SKM-1 (cell line): ENCODE measurements at regions not wholly inside any gene's neighbourhood (a gene's known extent, or its start where the extent isn't known, plus 50 kb on each side); places are given as distances from the start of the nearest gene placed in this dataset.

ENCODE experiments used
- DNase-seq: peaks from one replicate; lab custom pipeline; 2025; ENCODE audit not compliant: unreplicated experiment; lab: John Stamatoyannopoulos, UW

DNA sequence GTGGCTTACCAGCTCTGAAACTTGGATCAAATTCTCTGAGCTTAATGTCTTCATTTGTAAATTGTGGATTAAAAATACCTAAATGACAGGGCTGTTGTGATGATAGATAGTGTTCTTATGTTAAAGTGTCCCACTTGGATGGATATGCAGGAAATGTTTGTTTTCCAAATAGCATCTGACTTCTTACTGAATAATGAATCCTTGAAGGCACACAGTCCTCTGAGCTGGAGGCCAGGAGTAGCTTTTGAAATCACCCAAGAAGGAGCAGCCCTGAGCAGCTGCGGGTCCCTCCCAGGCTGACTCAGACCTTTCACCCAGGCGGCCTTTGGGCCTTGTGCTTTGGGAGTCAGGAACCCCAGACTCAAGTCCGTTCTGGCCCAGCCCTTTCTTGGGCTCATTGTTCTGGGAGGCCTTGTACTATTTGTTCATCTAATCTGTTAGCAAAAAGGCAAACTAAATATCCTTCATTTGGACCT is 173.0 kb upstream of the GATA6 start:
- DNase-seq, result no peak

DNA sequence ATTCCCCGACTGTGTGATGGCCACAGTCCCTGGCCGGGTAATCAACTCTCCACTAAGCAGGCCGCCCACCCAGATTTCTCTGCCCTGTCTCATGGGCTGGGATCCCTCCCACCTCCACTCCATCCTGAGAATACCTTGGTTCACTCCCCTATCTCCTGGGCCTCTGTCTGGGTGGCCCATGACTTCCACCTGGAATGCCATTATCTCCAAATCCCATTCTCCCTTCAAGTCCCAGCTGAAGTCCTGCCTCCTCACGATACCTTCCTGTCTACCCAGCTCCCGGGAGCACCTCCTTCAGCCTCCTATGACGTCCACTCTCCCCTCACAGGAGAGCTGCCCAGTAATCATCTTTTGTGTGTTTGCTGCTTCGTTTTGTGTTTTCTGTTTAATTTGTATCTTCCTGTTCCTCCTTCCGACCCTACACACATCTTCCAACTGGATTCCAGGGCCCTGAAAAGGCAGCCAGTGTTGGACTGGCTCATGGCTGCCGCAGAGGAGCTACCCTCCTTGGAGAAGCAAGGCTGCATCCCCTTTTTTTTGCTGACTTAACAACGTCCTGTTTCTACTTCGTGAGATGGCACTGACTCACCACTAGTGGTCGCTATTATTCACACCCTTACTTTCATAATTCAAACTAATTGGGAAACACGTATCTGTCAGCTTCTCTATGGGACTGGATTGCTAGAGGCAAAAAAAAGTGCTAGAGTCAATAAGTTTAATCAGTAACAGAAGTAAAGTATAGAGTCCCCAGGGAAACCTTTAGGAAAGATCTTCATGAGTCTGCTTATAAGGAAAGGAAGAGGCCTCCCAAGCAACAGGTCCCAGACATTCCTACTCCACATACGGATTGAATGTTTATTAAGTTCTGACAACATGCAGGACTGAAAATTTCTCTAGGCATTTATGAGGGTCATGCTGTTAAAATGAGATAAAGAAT is 171.9 kb upstream of the GATA6 start:
- DNase-seq, result peak; percentile 89

DNA sequence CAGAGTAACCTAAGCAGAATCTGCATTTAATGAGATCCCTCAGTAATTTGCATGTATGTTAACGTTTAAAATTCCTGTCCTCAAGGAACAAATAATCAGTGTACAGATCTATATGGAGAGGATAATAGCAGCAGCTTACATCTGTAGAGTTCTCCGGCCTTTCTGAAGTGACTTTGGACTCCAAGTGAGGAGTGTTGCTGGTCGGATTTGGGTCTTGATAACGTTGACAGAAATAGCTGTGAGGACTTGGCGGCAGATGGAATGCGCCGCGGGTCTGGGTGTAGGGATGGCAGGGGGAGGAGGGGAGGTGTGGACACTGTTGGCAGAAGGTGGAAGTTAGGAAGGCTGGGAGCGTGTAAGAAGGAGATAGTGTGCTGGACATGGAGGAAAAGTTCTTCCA is 170.9 kb upstream of the GATA6 start:
- DNase-seq, result no peak

DNA sequence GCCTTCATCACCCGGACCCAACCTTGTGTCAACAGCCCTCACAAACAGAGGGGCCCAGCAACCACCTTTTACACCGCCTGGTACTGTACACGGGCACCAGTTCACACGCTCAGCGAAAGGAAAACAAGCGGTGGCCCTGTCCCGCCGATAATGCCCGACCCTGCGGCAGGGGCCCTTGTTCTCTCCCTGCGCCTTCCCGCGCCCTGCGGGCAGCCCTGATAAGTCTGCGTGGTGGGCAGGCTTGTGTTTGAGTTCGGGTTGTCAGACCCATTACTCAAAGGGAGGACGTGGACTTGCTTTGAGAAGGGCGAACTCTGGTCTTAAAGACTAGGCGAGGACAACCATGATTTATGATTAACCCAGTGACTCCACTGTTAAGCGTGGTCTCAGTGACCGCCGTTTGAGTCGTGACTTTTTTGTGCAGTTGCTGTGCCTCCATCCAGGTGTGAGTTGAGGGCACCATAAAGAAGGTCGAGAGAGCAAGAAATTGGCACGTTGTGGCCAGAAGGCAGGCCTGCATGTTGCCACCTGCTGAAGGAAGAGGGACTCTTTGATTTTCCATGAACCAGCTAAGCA is 167.4 kb upstream of the GATA6 start:
- no peak for DNase-seq

DNA sequence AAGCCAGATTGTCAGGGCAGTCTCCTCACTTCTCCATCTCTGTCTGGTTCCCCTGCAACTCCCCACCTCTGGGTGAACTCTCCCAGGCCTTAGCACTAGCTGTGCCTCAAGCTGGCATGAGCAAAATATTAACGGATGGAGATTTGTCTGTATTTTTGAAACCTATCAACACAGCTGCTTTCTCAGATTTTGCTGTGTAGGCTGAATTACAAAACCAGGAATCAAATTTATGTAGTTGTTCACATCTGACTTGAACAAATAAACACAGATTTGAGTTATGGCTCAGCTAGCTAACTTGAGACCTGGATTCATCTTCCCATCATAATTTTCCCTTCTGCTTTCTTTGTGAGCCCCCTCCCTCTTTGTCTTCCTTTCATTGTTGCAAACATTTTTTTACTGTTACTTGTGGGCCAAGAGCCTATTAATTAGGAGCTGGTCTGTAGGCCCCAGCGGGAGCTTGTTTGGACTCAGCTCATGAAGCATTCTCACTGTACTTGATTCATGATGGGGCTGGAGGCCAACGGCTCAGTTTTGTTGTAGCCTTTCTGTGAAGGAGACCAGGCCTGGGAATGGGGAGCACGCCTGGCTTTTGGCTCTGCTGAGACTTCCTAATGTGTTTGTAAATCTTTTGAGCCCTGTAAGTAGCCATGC is 164.1 kb upstream of the GATA6 start:
- DNase-seq, result no peak

DNA sequence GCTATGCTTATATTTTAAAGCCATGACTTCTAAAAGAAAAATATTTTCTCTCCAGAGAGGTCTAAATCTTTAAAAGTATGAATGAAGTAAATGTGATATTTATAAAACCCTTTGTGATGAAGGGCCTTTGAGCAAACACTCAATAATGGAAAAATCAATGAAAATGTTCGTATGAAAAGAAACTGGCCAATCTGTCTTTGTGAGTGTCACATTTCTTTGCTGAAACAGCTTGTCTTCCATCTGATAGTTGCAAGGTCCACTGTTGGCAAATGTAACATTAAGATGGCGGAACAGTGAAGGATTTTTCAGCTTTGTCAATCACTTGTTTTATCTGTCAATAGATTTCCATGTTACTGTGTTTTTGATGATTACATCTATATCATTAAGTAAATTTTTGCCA is 162.9 kb upstream of the GATA6 start:
- no peak for DNase-seq

DNA sequence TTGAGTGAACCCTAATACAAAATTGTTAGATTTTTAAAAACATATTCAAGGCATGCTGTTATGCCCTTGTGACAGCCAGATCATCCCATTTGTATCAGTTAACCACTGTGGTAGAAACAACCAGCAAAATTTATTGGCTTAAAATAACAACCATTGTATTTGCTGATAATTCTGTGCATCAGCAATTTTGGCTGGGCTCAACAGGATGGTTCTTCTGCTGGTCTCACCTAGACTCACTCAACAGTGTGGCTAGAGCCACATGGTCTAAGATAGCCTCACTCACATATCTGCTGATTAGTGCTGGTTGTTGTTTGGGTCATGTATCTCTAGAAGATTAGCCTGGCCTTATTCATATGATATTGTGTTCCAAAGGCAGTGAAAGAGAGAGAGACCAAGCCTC is 160.1 kb upstream of the GATA6 start:
- no peak for DNase-seq

DNA sequence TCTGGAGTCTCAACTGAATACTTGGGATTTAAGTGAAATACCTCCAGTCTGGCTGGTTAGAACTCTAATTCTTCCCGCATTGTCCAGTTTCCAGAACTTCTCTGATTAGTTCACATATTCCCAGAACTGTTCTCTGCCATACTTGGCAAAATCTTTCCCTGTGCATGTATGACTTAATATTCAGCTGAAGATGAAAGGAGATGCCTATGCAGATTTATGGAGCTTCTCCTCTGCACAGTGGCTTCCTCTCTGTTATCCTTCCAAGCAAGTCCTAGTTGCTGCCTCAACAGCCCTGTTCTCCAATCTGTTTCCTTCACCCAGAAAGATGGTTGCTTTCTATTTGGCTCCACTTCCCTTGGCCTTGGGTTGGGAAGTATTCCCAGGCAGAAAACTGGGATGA is 155.4 kb upstream of the GATA6 start:
- no peak for DNase-seq

DNA sequence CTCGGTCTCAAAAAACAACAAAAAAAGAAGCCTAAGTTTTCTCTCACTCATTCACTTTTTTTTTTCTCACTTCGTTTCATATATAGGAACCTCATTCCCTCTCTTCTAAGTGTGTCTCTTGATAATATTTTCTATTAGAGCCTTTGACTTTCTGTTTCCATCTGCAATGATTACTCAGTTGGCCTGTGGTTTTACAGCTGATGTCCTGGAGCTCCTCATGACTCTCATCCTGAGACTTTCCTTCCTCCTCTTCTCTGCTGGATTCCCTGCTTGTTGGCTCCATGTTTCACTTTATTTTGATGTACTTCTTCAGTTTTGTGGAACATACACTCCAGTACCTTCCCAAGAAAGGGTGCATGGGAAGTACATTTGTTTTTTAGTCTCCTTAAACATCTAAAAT is 154.2 kb upstream of the GATA6 start:
- DNase-seq, result no peak

DNA sequence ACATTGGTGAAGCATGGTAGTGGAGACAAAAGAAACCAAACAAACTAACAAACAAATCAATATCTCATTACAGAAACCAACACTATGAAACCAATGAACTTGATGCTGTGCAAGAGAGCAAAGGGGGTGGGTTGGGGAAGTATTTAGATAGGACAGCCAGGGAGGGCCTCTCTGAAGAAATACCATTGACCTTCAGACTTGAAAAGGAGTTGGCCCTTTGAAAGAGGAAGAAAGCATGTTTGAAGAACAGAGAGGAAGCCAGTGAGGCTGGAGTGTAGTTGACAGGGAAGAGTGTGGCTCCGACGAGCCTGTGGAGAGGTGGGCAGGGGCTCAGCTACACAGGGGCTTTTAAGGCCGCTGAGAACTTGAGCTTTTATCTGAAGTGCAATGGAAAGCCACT is 151.0 kb upstream of the GATA6 start:
- peak; percentile 87 for DNase-seq

DNA sequence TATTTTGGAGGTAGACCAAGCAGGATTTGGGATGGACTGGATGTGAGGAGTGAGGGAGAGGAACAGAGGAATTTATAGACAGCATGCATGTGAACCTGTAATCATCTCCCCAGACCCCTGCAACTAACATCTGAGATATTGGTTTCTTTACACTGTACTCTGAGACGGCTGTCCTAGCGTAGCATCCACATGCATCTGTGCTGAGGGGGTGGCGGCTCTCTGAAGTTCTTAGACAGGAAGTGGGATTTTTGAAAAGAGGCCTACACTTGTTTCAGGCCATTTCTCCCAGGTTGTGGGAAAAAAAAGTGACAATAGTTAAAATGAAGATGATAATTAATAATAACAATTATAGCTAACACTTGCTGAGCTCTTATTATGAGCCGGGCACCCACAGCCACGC is 150.2 kb upstream of the GATA6 start:
- no peak for DNase-seq

DNA sequence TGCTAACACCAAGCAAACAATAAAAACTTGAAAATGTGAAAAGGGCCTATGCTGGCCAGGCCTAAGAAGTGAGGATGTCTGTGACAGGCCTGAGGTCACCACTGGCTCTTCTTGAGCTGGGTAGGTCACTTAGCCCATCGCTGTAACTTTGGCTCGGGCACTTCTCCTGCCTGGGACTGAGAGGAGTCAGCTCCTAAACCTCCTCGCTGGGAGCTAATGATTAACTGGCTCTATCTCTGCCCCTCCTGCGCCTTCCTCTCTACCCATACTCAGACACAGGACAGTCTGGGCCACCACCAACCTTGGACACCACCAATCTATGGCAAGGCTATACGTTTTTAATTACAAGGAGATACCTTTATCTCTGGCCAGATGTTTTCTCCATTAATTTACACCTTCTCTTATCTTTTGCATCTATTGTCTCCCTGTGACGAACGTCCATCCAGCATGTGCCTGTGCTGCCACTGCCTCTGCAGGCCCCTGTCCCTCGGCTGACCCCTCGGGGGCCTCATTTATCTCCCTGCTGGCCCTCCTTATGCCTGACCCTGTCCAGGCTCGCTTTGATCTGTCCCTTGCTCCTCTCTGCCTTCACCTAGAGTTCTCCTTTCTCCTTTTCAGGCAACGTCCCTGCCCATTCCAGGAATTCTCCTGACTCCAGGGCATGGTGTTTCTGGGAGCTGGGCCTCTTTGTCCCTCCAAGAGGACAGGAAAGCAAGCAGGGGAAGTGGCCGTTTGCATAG is 149.1 kb upstream of the GATA6 start:
- no peak for DNase-seq

DNA sequence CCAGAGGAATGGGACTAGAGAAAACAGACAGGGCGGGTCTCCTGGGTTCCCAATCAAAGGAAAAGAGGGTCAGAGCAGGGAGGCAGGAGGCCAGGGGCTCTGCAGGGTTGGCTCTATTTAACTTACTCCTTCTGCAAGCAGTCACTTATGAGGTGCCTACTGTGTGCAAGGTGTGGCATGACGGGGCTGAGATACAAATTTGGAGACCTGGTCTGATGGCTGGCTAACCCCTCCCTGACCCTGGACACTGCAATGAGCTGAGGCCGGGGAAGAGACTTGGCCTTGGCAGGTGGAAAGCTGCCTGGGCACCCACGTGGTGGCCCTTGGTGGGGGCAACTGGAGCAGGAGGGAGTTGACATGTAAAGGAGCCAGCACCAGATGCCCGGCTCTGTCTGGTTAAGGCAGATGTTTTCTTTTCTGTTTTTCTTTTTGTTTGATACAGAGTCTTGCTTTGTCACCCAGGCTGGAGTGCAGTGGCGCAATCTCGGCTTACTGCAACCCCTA is 148.5 kb upstream of the GATA6 start:
- no peak for DNase-seq

DNA sequence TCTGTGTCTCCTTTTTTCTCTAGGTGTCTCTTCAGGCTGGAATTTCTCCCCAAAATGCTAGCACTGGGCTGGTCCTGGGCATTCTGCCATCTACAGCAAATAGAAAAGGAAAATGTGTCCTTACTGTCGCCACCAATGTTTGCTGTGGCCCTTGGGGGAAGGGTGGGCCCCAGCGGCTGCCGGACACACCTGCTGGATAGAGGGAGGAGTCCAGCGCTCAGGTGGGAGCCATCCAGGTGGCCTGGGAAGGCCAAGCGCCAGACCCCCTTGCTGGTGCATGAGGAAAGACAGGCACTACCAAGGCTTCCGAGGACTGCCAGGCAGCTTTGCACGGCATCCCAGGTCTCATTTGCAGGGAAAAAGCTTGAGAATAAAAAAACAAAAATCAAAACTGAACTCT is 147.7 kb upstream of the GATA6 start:
- DNase-seq, result no peak

DNA sequence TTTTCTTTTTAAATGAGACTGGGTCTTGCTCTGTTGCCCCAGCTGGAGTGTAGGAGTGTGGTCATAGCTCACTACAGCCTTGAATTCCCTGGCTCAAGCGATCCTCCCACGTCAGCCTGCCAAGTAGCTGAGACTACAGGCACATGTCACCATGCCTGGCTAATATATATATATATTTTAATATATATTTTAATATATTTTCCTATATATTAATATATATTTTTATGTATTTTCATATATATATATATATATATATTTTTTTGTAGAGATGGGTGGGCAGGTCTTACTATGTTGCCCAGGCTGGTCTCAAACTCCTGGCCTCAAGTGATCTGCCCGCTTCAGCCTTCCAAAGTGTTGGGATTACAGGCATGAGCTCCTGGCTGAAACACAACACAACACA is 144.5 kb upstream of the GATA6 start:
- DNase-seq, result no peak

DNA sequence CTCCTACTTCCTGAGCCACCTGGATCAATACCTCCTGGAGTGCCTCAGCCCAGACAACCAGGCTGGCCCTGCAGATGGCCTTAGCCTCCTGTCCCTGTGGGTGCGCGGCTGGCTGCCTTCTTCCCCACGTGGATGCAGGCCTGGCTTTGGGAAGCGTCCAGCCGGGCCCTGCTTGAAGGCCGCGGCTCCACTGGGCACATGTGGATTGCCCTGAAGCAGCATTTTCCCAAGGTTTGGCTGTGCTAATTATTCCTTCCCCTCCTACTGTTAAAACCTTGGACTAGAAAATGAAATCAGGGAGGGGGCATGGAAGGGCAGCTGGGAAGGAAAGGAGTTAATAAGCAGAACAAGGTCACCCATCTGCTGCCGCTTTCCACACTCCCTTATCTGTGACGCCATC is 143.0 kb upstream of the GATA6 start:
- no peak for DNase-seq

DNA sequence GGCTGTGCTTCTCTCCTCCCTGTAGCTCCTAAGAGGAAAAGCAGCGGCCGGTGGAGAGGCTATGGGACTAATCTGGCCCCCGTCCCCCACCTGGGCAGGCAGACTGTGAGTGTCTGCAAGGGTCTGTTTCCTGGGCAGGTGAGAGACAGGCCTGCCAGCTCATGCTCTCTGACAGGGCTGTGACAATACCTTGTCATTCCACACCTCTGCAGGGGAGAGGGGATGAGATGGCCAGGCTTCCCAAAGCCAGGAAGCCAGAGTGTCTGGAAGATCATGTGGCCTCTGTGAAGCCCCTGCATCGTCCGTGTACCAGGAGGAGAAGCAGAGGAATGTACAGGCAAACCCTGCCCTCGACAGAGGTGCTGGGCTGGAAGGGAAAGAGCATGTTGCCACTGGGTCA is 142.5 kb upstream of the GATA6 start:
- no peak for DNase-seq

DNA sequence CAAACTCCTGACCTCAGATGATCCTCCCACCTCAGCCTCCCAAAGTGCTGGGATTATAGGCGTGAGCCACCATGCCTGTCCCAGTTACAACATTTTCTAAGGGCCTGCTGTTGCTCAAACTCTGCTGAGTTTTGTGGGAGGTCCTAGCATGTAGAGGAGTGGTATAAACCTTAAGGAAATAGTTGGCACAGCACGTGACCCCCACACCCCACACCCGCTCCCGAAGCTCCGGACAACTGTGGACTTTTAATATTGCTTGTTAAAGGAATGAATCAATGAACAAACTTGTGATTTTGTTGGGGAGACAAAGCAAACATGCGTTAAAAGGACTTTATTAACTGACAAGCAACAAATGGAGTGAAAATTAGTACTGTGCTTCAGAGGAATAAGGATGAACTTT is 137.8 kb upstream of the GATA6 start:
- no peak for DNase-seq

DNA sequence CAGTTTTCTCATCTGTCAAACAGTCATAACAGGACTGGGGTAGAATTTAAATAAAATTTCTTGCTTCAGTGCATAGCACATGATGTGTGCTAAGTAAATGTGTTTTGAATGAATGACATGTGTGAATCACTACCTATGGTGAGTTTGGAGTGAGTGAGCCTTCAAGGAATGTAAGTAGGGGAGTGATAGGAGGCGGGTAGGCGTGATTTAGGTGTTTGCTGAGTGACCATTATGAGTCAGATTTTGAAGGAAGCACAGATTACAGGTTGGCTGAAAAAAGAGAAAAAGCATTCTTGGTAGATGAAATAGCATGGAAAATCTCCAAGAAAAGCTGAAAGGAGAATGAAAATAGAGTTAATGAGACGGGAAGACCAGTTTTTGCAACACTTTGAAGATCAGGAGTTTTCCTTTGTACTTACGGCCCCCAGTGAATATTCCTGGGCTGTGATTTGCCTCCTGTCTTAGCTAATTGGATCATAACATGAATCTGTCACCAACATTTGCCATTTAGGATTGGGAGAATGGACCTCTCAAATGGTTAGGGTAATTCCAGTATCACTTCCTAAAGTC is 136.9 kb upstream of the GATA6 start:
- no peak for DNase-seq

DNA sequence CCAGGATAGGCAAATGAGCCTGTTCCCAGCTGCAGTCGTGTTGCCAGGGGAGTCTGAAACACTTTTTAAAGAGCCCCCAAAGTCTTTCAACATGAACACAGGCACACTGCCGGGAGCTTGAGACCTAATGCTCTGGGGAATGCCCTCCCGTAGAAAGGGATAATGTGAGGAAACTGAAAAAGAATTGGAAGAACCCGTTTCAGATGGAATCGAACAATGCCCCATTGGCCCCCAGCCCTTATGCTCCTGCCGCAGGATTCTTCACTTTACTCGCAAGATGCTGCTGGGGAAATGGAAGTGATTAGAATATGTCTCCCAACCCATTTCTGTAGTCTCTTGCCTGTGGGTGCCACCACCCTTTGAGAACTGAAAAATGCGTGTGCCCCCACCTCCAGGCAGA is 136.3 kb upstream of the GATA6 start:
- DNase-seq, result no peak

DNA sequence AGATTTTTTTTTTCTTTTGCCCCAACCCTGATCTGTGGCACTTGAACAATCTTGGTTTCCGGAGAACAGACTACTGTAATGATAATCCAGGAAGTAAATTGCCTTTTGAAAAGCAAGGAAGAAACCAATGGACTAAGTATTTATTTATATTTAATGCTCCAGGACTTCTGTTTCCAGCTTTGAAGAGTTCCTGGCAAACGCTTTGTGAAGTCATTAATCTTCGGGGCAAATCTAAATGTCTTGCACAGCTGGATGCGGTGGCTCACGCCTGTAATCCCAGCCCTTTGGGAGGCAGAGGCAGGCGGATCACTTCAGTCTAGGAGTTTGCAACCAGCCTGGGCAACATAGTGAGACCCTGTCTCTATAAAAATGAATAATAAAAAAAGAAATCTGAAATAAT is 135.1 kb upstream of the GATA6 start:
- no peak for DNase-seq
